Transverse colon (tissue), 3 donors: ENCODE measurements at regions not wholly inside any gene's neighbourhood (a gene's known extent, or its start where the extent isn't known, plus 50 kb on each side); places are given as distances from the start of the nearest gene placed in this dataset.

Experiments
- CTCF ChIP-seq, 5 experiments: fragments of 200-600 bp in 3 of 5; fragments of 450-650 bp in 2 of 5; sonication (generic) in 3 of 5; IDR thresholded peaks; 1 replicate in 2 of 5; 2 replicates in 3 of 5; pipeline ENCODE4 v1.5.1; 2016 to 2017; ENCODE audit warnings: antibody characterized with exemption in 5 of 5, inconsistent platforms in 3 of 5, mild to moderate bottlenecking in 2 of 5, moderate library complexity in 1 of 5
- POLR2A ChIP-seq: fragments of 450-650 bp; IDR thresholded peaks from one replicate; pipeline ENCODE4 v1.6.1; 2016; ENCODE audit warnings: antibody characterized with exemption, mild to moderate bottlenecking, moderate library complexity

GRCh38 chr2:57725337-57725947, 321.2 kb upstream of the VRK2 start:
- no peak for TF ChIP-seq POLR2A
- no peak for TF ChIP-seq CTCF (IDR thresholded peaks at IDR 0.05)
